ENCODE measurements at regions not wholly inside any gene's neighbourhood (a gene's known extent, or its start where the extent isn't known, plus 50 kb on each side); places are given as distances from the start of the nearest gene placed in this dataset.

GRCh38 chr11:20250644-20251247 is 90.5 kb upstream of the DBX1 start:
- no peak for DNase-seq

GRCh38 chr11:20249796-20250195 is 89.5 kb upstream of the DBX1 start:
- DNase-seq: no peak

DNA sequence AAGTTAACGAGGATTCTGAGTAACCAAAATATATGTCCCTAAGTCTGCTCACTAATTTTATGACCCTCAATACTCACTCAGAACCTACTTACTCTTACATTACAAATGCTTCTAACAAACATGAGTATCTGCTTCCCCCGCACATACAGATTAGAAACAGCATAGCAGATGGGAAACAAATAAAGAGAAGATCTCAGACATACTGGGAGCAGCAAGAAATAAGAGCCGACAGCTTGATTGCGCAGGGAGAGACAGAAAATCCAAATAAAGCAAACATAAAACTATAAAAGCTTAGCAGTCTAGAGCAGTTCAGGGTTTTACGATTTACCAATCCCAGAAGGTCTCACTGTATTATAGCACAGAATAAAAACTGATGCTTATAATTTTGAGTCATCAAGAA is 89.1 kb upstream of the DBX1 start:
- no peak for DNase-seq

GRCh38 chr11:20248871-20249270 is 88.6 kb upstream of the DBX1 start:
- DNase-seq: no peak

DNA sequence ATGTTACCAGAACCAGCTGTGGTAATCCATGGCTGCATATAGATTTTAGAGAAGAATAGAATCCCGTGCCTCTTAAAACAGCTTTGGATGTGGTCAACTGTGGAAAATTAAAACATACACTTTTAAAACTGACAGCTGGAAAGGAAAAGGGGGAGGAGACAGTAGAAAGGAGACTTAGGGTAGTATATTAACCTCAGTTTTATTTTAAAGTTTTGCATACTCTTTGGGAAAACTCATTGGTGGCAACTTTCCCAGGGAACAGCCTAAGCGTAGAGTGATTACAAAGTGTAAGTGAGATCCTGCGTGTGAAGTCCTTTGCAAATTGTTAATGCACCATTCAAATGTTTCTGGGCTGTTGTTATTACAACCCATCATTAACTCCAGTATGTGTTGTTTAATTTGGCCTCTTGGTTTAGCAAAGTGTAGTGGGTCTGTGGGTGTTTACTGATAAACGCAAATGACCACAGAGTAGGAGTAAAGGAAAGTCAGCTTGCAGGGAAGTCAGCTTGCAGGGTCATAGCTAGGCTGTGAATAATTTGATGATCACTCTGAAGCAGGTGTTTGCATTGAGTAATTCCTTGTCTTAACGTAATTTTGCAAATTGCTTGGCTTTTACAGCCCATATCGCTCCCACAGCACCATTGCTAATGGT is 88.0 kb upstream of the DBX1 start:
- peak in 2 of 3 donors; percentile 32 to 48 for DNase-seq

- peak in 1 of 3 donors; percentile 24 for DNase-seq
Observed at GRCh38 chr11:20247591-20248007, 87.3 kb upstream of the DBX1 start.

GRCh38 chr11:20243974-20244373 is 83.7 kb upstream of the DBX1 start:
- no peak for DNase-seq

DNA sequence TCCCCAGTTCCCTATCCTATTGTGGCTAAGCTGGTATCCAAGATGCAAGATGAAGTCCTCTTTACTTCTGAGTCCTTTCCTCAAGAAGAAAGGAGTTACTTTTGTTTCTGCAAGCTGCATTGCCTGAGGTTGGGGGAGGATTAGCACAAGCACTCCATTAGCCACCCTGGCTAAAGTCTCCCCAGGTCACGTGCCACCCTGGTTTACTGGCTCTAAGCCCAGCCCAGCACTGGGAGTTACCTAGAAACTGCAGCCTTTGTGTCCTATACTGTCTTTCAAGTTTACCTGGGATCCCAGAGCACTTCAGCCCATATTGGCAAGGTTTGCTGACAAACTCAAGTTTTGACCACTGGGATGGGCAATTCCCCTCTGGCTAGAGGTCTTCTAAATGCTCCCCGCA is 78.4 kb upstream of the DBX1 start:
- no peak for DNase-seq

GRCh38 chr11:20235164-20235563 is 74.9 kb upstream of the DBX1 start:
- DNase-seq: no peak

- DNase-seq: peak in 1 of 3 donors; percentile 50
Observed at GRCh38 chr11:20227631-20228030, 67.4 kb upstream of the DBX1 start.

GRCh38 chr11:20226933-20227332 is 66.7 kb upstream of the DBX1 start:
- peak; percentile 37 to 65 (median 45) for DNase-seq

- DNase-seq: peak in 1 of 3 donors; percentile 25
Observed at GRCh38 chr11:20221566-20221965, 61.3 kb upstream of the DBX1 start.

DNA sequence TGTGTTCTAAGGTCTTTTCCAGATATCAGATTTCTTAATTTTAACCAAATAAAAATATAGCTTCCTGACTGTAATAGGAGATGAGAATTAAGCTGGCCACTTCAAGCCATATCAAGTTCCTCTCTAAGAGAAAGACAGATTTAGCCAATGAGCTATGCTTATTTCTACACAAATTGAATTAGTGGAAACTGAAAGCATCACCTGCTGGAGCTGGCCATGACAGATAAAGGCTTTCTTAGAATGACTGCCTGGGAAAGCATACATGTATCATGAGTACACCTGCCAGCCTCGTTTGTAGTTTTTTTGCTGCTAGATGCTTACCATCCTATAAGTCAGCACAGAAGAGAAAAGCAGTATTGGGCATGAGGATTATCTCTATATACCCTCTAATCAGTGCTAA is 53.5 kb upstream of the DBX1 start:
- no peak for DNase-seq

GRCh38 chr11:20211691-20212090 is 51.4 kb upstream of the DBX1 start:
- no peak for DNase-seq

All from muscle of back (tissue), 3 donors.